ENCODE measurements at regions not wholly inside any gene's neighbourhood (a gene's known extent, or its start where the extent isn't known, plus 50 kb on each side); places are given as distances from the start of the nearest gene placed in this dataset.

- no peak for DNase-seq (ENCODE audit: low read depth)
Measured at GRCh38 chr9:31418419-31418818, 966.0 kb upstream of the ACO1 start.

GRCh38 chr9:31443630-31444457, 940.6 kb upstream of the ACO1 start:
- DNase-seq (ENCODE audit: low read depth): peak; percentile 58

- DNase-seq (ENCODE audit: low read depth): no peak
Measured at GRCh38 chr9:31445357-31445756, 939.1 kb upstream of the ACO1 start.

- no peak for DNase-seq (ENCODE audit: low read depth)
Measured at GRCh38 chr9:31445960-31446359, 938.5 kb upstream of the ACO1 start.

- DNase-seq (ENCODE audit: low read depth): peak; percentile 56
Measured at GRCh38 chr9:31467075-31467474, 917.4 kb upstream of the ACO1 start.

GRCh38 chr9:31470051-31470450, 914.4 kb upstream of the ACO1 start:
- no peak for DNase-seq (ENCODE audit: low read depth)

GRCh38 chr9:31471010-31471409, 913.4 kb upstream of the ACO1 start:
- DNase-seq (ENCODE audit: low read depth): no peak

GRCh38 chr9:31486630-31487029, 897.8 kb upstream of the ACO1 start:
- DNase-seq (ENCODE audit: low read depth): no peak

- no peak for DNase-seq (ENCODE audit: low read depth)
Measured at GRCh38 chr9:31490551-31491106, 893.8 kb upstream of the ACO1 start.

GRCh38 chr9:31492229-31492628, 892.2 kb upstream of the ACO1 start:
- DNase-seq (ENCODE audit: low read depth): no peak

- no peak for DNase-seq (ENCODE audit: low read depth)
Measured at GRCh38 chr9:31500422-31500821, 884.0 kb upstream of the ACO1 start.

GRCh38 chr9:31519011-31519410, 865.4 kb upstream of the ACO1 start:
- DNase-seq (ENCODE audit: low read depth): peak; percentile 54

GRCh38 chr9:31519424-31519823, 865.0 kb upstream of the ACO1 start:
- no peak for DNase-seq (ENCODE audit: low read depth)

GRCh38 chr9:31519826-31520225, 864.6 kb upstream of the ACO1 start:
- DNase-seq (ENCODE audit: low read depth): no peak

- DNase-seq (ENCODE audit: low read depth): no peak
Measured at GRCh38 chr9:31520301-31521085, 864.0 kb upstream of the ACO1 start.

- no peak for DNase-seq (ENCODE audit: low read depth)
Measured at GRCh38 chr9:31535651-31536050, 848.8 kb upstream of the ACO1 start.

- no peak for DNase-seq (ENCODE audit: low read depth)
Measured at GRCh38 chr9:31536471-31536870, 848.0 kb upstream of the ACO1 start.

- DNase-seq (ENCODE audit: low read depth): peak; percentile 15
Measured at GRCh38 chr9:31541721-31542281, 842.6 kb upstream of the ACO1 start.

- peak; percentile 84 for DNase-seq (ENCODE audit: low read depth)
Measured at GRCh38 chr9:31542384-31543055, 841.9 kb upstream of the ACO1 start.

GRCh38 chr9:31554941-31555340, 829.5 kb upstream of the ACO1 start:
- no peak for DNase-seq (ENCODE audit: low read depth)

GRCh38 chr9:31556667-31557463, 827.6 kb upstream of the ACO1 start:
- DNase-seq (ENCODE audit: low read depth): no peak

All from renal cortical epithelial cell (primary cell).